MG63 (cell line): ENCODE measurements at regions not wholly inside any gene's neighbourhood (a gene's known extent, or its start where the extent isn't known, plus 50 kb on each side); places are given as distances from the start of the nearest gene placed in this dataset.
"Not testable (repeated sequence)": the region's sequence is repeated elsewhere in the genome, so short reads cannot be mapped to it uniquely, and the experiment has no call there.

Experiments
- DNase-seq: peaks from one replicate; pipeline ENCODE4 v3.0.0-alpha.2; 2020
- H3K27me3 ChIP-seq: fragments of 250-450 bp; sonication (Bioruptor Pico); 2 replicates; pipeline ENCODE4 v1.5.1; 2020; ENCODE audit warnings: mild to moderate bottlenecking, moderate library complexity
- H3K36me3 ChIP-seq: fragments of 250-450 bp; sonication (Bioruptor Pico); 2 replicates; pipeline ENCODE4 v1.5.1; 2020; ENCODE audit warnings: mild to moderate bottlenecking, moderate library complexity
- H3K4me3 ChIP-seq: fragments of 250-450 bp; sonication (Bioruptor Pico); 2 replicates; pipeline ENCODE4 v1.5.1; 2020; ENCODE audit warnings: mild to moderate bottlenecking, moderate library complexity
- H3K9me3 ChIP-seq: fragments of 250-450 bp; sonication (Bioruptor Pico); 2 replicates; pipeline ENCODE4 v1.5.1; 2020; ENCODE audit warnings: mild to moderate bottlenecking, moderate library complexity

- Histone ChIP-seq H3K27me3 (no peaks in the 10 kb centered on the region), H3K36me3 (no peaks in the 10 kb centered on the region), H3K4me3 (no peak overlapping the region), H3K9me3 (no peaks in the 10 kb centered on the region)
- DNase-seq = no peak
These were observed 912.5 kb downstream of the C4orf33 start for GRCh38 chr4:130008461-130008860.

DNA sequence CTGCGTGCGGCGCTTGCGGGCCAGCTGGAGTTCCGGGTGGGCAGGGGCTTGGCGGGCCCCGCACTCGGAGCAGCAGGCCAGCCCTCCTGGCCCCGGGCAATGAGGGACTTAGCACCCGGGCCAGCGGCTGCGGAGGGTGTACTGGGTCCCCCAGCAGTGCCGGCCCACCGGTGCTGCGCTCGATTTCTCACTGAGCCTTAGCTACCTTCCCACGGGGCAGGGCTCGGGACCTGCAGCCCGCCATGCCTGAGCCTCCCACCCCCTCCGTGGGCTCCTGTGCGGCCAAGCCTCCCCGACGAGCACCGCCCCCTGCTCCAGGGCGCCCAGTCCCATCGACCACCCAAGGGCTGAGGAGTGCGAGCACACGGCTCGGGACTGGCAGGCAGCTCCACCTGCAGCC is 916.9 kb downstream of the C4orf33 start:
- not testable (repeated sequence) for H3K27me3 ChIP-seq, H3K9me3 ChIP-seq, H3K4me3 ChIP-seq, H3K36me3 ChIP-seq, DNase-seq

DNA sequence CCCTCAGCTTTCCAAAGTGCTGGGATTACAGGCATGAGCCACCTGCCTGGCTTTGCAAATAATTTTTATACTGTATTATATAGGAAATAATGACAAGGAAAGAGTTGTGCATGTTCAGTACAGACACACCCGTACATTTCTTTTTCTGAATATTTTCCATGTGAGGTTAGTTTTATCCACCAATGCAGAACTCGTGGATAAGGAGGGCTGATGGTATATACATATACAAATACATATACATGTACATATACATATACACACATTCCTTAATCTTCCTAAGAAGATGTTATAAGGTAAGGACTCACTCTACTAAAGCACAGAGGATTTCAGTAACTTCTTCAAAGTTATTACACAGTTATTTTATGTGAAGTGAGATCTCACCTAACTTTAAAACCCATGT is 925.8 kb downstream of the C4orf33 start:
- Histone ChIP-seq H3K27me3 (no peaks in the 10 kb centered on the region), H3K36me3 (no peaks in the 10 kb centered on the region), H3K4me3 (no peak overlapping the region), H3K9me3 (no peaks in the 10 kb centered on the region)
- DNase-seq = no peak

- DNase-seq = no peak
- no peaks in the 10 kb centered on the region for H3K36me3 ChIP-seq
- no peak overlapping the region for H3K4me3 ChIP-seq
- H3K27me3 ChIP-seq = no peaks in the 10 kb centered on the region
- no peaks in the 10 kb centered on the region for H3K9me3 ChIP-seq
These were observed 927.1 kb downstream of the C4orf33 start for GRCh38 chr4:130023088-130023487.

GRCh38 chr4:130025701-130026100 is 929.7 kb downstream of the C4orf33 start:
- DNase-seq = no peak
- Histone ChIP-seq H3K4me3 (no peak overlapping the region), H3K27me3 (no peaks in the 10 kb centered on the region), H3K9me3 (no peaks in the 10 kb centered on the region), H3K36me3 (no peaks in the 10 kb centered on the region)

DNA sequence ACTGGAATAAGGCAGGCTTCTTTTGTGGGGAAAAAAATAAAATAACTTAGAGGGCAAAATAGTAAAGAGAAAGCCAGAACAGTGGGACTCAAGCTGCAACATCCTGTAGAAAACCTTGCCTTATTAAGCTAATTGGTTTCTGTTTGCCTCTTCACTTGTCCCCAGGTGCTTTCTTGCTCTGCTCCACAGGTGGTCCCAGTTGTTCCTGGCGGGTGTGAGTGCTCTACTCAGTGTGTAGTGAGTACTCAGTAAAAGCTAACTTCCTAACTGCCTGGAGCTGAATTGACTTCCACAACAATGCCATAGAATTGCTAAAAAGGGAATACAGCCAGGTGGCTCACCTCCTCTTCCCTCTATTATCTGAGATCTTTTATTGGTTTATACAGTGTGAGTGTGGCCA is 930.2 kb downstream of the C4orf33 start:
- Histone ChIP-seq H3K9me3 (no peaks in the 10 kb centered on the region), H3K27me3 (no peaks in the 10 kb centered on the region), H3K36me3 (no peaks in the 10 kb centered on the region), H3K4me3 (no peak overlapping the region)
- DNase-seq = no peak

- H3K36me3 ChIP-seq = no peaks in the 10 kb centered on the region
These were observed 932.0 kb downstream of the C4orf33 start for GRCh38 chr4:130027973-130028372.

DNA sequence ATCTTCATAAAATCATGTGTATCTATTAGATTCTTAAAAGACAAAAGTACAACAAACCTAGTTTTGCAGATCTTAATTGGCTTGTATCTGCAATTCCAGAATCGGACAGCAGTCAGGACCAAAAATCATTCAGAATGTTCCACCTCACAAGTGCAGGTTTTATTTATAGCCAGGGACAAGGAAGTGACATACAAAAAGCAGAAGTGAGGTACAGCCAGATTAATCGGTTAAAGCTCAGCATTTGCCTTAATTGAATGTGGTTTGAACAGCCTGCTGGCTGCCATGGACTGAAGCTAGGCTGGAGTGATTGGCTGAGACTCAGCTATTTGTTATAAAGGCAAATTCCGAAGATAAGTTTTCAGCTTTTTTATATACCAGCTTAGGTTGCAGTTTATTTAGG is 932.6 kb downstream of the C4orf33 start:
- no peaks in the 10 kb centered on the region for H3K9me3 ChIP-seq
- H3K36me3 ChIP-seq = no peaks in the 10 kb centered on the region
- no peak overlapping the region for H3K4me3 ChIP-seq
- DNase-seq = no peak
- no peaks in the 10 kb centered on the region for H3K27me3 ChIP-seq

More at GRCh38 chr4:130027973-130028372, 932.0 kb downstream of the C4orf33 start:
- DNase-seq = no peak
- Histone ChIP-seq H3K4me3 (no peak overlapping the region), H3K9me3 (no peaks in the 10 kb centered on the region), H3K27me3 (no peaks in the 10 kb centered on the region)

GRCh38 chr4:130029442-130029841 is 933.5 kb downstream of the C4orf33 start:
- DNase-seq = no peak
- Histone ChIP-seq H3K4me3 (no peak overlapping the region), H3K9me3 (no peaks in the 10 kb centered on the region), H3K36me3 (no peaks in the 10 kb centered on the region), H3K27me3 (no peaks in the 10 kb centered on the region)

GRCh38 chr4:130031858-130032257 is 935.9 kb downstream of the C4orf33 start:
- Histone ChIP-seq H3K36me3 (no peaks in the 10 kb centered on the region), H3K27me3 (no peaks in the 10 kb centered on the region), H3K4me3 (no peak overlapping the region), H3K9me3 (no peaks in the 10 kb centered on the region)
- no peak for DNase-seq

- H3K27me3 ChIP-seq, DNase-seq, H3K36me3 ChIP-seq, H3K4me3 ChIP-seq, H3K9me3 ChIP-seq: not testable (repeated sequence)
These were observed 937.7 kb downstream of the C4orf33 start for GRCh38 chr4:130033657-130034056.

GRCh38 chr4:130034876-130035275 is 938.9 kb downstream of the C4orf33 start:
- H3K9me3 ChIP-seq = no peaks in the 10 kb centered on the region
- H3K36me3 ChIP-seq = no peaks in the 10 kb centered on the region
- no peak overlapping the region for H3K4me3 ChIP-seq
- no peaks in the 10 kb centered on the region for H3K27me3 ChIP-seq
- no peak for DNase-seq

DNA sequence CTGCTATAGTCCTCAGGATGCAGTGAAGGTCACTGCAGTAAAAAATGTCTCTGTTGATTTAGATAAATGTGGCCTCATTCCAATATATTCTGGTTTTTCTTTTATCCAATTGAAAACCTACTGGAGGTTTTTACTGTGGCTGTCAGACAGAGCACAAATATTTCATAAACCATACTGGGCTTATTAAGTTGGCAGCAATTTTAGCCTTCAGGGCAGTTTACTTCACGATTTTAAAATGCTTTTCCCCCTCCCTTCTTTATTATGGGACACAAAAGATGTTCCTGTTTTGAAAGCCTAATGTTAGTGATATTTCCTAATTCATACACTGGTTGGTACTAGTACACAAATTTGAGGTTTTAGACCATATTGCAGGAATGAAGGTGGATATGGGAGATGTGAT is 939.4 kb downstream of the C4orf33 start:
- no peaks in the 10 kb centered on the region for H3K9me3 ChIP-seq
- H3K27me3 ChIP-seq = no peaks in the 10 kb centered on the region
- no peak overlapping the region for H3K4me3 ChIP-seq
- no peak for DNase-seq
- no peaks in the 10 kb centered on the region for H3K36me3 ChIP-seq

- not testable (repeated sequence) for H3K9me3 ChIP-seq, H3K27me3 ChIP-seq, H3K4me3 ChIP-seq, DNase-seq, H3K36me3 ChIP-seq
These were observed 941.9 kb downstream of the C4orf33 start for GRCh38 chr4:130037866-130038265.

- not testable (repeated sequence) for DNase-seq, H3K4me3 ChIP-seq, H3K36me3 ChIP-seq
These were observed 942.6 kb downstream of the C4orf33 start for GRCh38 chr4:130038540-130038939.

GRCh38 chr4:130043732-130044160 is 947.8 kb downstream of the C4orf33 start:
- no peak for DNase-seq

More at GRCh38 chr4:130038540-130038939, 942.6 kb downstream of the C4orf33 start:
- H3K9me3 ChIP-seq, H3K27me3 ChIP-seq: not testable (repeated sequence)

DNA sequence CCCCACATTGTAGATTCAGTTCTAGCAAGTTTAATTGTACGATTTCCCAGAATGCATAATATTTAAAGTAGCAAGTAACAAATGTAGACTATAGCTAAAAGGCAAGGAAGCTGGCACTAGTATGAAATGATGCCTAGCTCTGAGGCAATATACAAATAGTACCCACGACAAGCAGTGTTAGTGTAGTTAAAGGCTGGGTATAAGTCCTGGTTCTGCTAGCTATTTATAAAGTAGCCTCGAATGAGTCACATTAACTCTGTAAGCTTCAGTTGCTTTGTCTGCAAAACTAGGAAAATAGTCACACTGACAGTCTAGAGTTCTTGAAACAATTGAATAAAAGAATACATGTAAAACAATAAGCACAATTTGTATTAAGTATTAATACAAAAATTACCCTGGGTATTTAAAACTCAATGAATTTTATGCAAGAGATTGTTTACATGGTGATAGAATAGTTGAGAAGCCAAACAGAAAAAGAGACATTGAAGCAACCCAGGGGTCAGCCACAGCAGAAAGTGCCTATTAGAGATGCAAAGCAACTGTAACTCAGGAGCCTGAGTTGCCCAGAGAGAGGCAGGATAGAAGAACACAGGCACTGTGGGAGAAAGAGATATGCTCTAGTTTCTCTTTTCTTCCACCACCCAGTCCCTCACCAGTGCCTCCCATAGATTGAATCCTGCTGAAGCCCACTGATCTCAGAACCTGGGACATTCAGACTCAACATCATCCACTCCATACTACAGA is 949.0 kb downstream of the C4orf33 start:
- Histone ChIP-seq H3K27me3 (no peaks in the 10 kb centered on the region), H3K4me3 (no peak overlapping the region), H3K36me3 (no peaks in the 10 kb centered on the region), H3K9me3 (no peaks in the 10 kb centered on the region)
- no peak for DNase-seq

More at GRCh38 chr4:130043732-130044160, 947.8 kb downstream of the C4orf33 start:
- Histone ChIP-seq H3K27me3 (no peaks in the 10 kb centered on the region), H3K9me3 (no peaks in the 10 kb centered on the region), H3K4me3 (no peak overlapping the region), H3K36me3 (no peaks in the 10 kb centered on the region)

DNA sequence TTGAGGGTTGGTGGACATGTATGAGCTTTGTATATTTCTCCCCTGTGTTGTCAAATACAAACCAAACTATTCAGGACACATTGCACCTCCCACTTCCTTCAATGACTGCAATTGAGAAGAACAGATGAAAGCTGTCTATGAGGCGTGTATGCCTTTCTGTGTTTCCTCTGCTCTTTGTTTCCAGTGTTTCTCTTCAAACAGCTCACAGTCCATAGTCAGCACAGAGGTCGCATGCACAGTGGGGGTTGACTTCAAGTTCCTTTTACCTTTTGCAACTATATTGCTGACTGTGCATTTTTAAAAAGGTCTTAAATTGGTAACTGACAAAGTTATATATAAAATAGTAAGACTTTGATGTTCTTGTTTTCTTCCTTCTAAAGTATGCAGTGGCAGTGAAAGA is 957.8 kb downstream of the C4orf33 start:
- H3K4me3 ChIP-seq = no peak overlapping the region
- no peaks in the 10 kb centered on the region for H3K9me3 ChIP-seq
- H3K27me3 ChIP-seq = no peaks in the 10 kb centered on the region
- H3K36me3 ChIP-seq = no peaks in the 10 kb centered on the region
- no peak for DNase-seq
